ENCODE measurements at regions not wholly inside any gene's neighbourhood (a gene's known extent, or its start where the extent isn't known, plus 50 kb on each side); places are given as distances from the start of the nearest gene placed in this dataset.

- no peak overlapping the region for H3K27ac ChIP-seq (ENCODE audit: low read length)
- no peaks in the 10 kb centered on the region for H3K9me3 ChIP-seq (ENCODE audit: control insufficient read depth, insufficient read depth, low read length)
- WGBS (ENCODE audit: insufficient coverage, insufficient read length): no CpG with 5 or more reads among the region's 3 CpGs
- no peak for DNase-seq (ENCODE audit: low read depth, low spot score)
- H3K36me3 ChIP-seq (ENCODE audit: control insufficient read depth, insufficient read depth, low read length): no peaks in the 10 kb centered on the region
- no peak overlapping the region for H3K4me3 ChIP-seq (ENCODE audit: low read length)
- H3K4me1 ChIP-seq (ENCODE audit: control insufficient read depth, insufficient read depth, low read length): no peaks in the 10 kb centered on the region
- H3K27me3 ChIP-seq (ENCODE audit: control insufficient read depth, insufficient read depth, low read length): no peaks in the 10 kb centered on the region
Measured at GRCh38 chr18:56240405-56240804, 398.0 kb downstream of the TXNL1 start.

- no CpG with 5 or more reads among the region's 3 CpGs for WGBS (ENCODE audit: insufficient coverage, insufficient read length)
- Histone ChIP-seq H3K36me3 (ENCODE audit: control insufficient read depth, insufficient read depth, low read length) (no peaks in the 10 kb centered on the region), H3K27ac (ENCODE audit: low read length) (no peak overlapping the region), H3K9me3 (ENCODE audit: control insufficient read depth, insufficient read depth, low read length) (no peaks in the 10 kb centered on the region), H3K27me3 (ENCODE audit: control insufficient read depth, insufficient read depth, low read length) (no peaks in the 10 kb centered on the region), H3K4me3 (ENCODE audit: low read length) (no peak overlapping the region), H3K4me1 (ENCODE audit: control insufficient read depth, insufficient read depth, low read length) (no peaks in the 10 kb centered on the region)
- DNase-seq (ENCODE audit: low read depth, low spot score): no peak
Measured at GRCh38 chr18:56238576-56238975, 399.8 kb downstream of the TXNL1 start.

GRCh38 chr18:56235481-56236013 is 402.8 kb downstream of the TXNL1 start:
- H3K27ac ChIP-seq (ENCODE audit: low read length): no peak overlapping the region
- no CpG with 5 or more reads among the region's 8 CpGs for WGBS (ENCODE audit: insufficient coverage, insufficient read length)

GRCh38 chr18:56235071-56235470 is 403.3 kb downstream of the TXNL1 start:
- Histone ChIP-seq H3K9me3 (ENCODE audit: control insufficient read depth, insufficient read depth, low read length) (no peaks in the 10 kb centered on the region), H3K36me3 (ENCODE audit: control insufficient read depth, insufficient read depth, low read length) (no peaks in the 10 kb centered on the region), H3K4me3 (ENCODE audit: low read length) (no peak overlapping the region), H3K27ac (ENCODE audit: low read length) (no peak overlapping the region), H3K27me3 (ENCODE audit: control insufficient read depth, insufficient read depth, low read length) (no peaks in the 10 kb centered on the region), H3K4me1 (ENCODE audit: control insufficient read depth, insufficient read depth, low read length) (no peaks in the 10 kb centered on the region)
- no CpG with 5 or more reads among the region's 6 CpGs for WGBS (ENCODE audit: insufficient coverage, insufficient read length)
- no peak for DNase-seq (ENCODE audit: low read depth, low spot score)

More at GRCh38 chr18:56235481-56236013, 402.8 kb downstream of the TXNL1 start:
- H3K4me3 ChIP-seq (ENCODE audit: low read length): no peak overlapping the region
- H3K9me3 ChIP-seq (ENCODE audit: control insufficient read depth, insufficient read depth, low read length): no peaks in the 10 kb centered on the region
- H3K4me1 ChIP-seq (ENCODE audit: control insufficient read depth, insufficient read depth, low read length): no peaks in the 10 kb centered on the region
- no peaks in the 10 kb centered on the region for H3K27me3 ChIP-seq (ENCODE audit: control insufficient read depth, insufficient read depth, low read length)
- no peaks in the 10 kb centered on the region for H3K36me3 ChIP-seq (ENCODE audit: control insufficient read depth, insufficient read depth, low read length)
- no peak for DNase-seq (ENCODE audit: low read depth, low spot score)

- Histone ChIP-seq H3K4me3 (ENCODE audit: low read length) (no peak overlapping the region), H3K4me1 (ENCODE audit: control insufficient read depth, insufficient read depth, low read length) (no peaks in the 10 kb centered on the region)
- no CpG with 5 or more reads among the region's 2 CpGs for WGBS (ENCODE audit: insufficient coverage, insufficient read length)
Measured at GRCh38 chr18:56233595-56233994, 404.8 kb downstream of the TXNL1 start.

GRCh38 chr18:56226025-56226424 is 412.4 kb downstream of the TXNL1 start:
- no peaks in the 10 kb centered on the region for H3K36me3 ChIP-seq (ENCODE audit: control insufficient read depth, insufficient read depth, low read length)
- H3K4me3 ChIP-seq (ENCODE audit: low read length): no peak overlapping the region
- WGBS (ENCODE audit: insufficient coverage, insufficient read length): no CpG with 5 or more reads among the region's 5 CpGs
- no peaks in the 10 kb centered on the region for H3K9me3 ChIP-seq (ENCODE audit: control insufficient read depth, insufficient read depth, low read length)
- H3K27me3 ChIP-seq (ENCODE audit: control insufficient read depth, insufficient read depth, low read length): no peaks in the 10 kb centered on the region
- H3K27ac ChIP-seq (ENCODE audit: low read length): no peak overlapping the region
- H3K4me1 ChIP-seq (ENCODE audit: control insufficient read depth, insufficient read depth, low read length): no peaks in the 10 kb centered on the region
- no peak for DNase-seq (ENCODE audit: low read depth, low spot score)

More at GRCh38 chr18:56233595-56233994, 404.8 kb downstream of the TXNL1 start:
- no peak for DNase-seq (ENCODE audit: low read depth, low spot score)
- Histone ChIP-seq H3K9me3 (ENCODE audit: control insufficient read depth, insufficient read depth, low read length) (no peaks in the 10 kb centered on the region), H3K27ac (ENCODE audit: low read length) (no peak overlapping the region), H3K27me3 (ENCODE audit: control insufficient read depth, insufficient read depth, low read length) (no peaks in the 10 kb centered on the region), H3K36me3 (ENCODE audit: control insufficient read depth, insufficient read depth, low read length) (no peaks in the 10 kb centered on the region)

- H3K27ac ChIP-seq (ENCODE audit: low read length): no peak overlapping the region
- WGBS (ENCODE audit: insufficient coverage, insufficient read length): no CpG with 5 or more reads among the region's 8 CpGs
- DNase-seq (ENCODE audit: low read depth, low spot score): no peak
- no peaks in the 10 kb centered on the region for H3K27me3 ChIP-seq (ENCODE audit: control insufficient read depth, insufficient read depth, low read length)
- H3K36me3 ChIP-seq (ENCODE audit: control insufficient read depth, insufficient read depth, low read length): no peaks in the 10 kb centered on the region
- H3K4me3 ChIP-seq (ENCODE audit: low read length): no peak overlapping the region
- no peaks in the 10 kb centered on the region for H3K9me3 ChIP-seq (ENCODE audit: control insufficient read depth, insufficient read depth, low read length)
- H3K4me1 ChIP-seq (ENCODE audit: control insufficient read depth, insufficient read depth, low read length): no peaks in the 10 kb centered on the region
Measured at GRCh38 chr18:56224669-56225561, 413.5 kb downstream of the TXNL1 start.

- Histone ChIP-seq H3K9me3 (ENCODE audit: control insufficient read depth, insufficient read depth, low read length) (no peaks in the 10 kb centered on the region), H3K27me3 (ENCODE audit: control insufficient read depth, insufficient read depth, low read length) (no peaks in the 10 kb centered on the region), H3K36me3 (ENCODE audit: control insufficient read depth, insufficient read depth, low read length) (no peaks in the 10 kb centered on the region), H3K27ac (ENCODE audit: low read length) (no peak overlapping the region), H3K4me1 (ENCODE audit: control insufficient read depth, insufficient read depth, low read length) (no peaks in the 10 kb centered on the region), H3K4me3 (ENCODE audit: low read length) (no peak overlapping the region)
- WGBS (ENCODE audit: insufficient coverage, insufficient read length): no CpG with 5 or more reads among the region's 5 CpGs
- no peak for DNase-seq (ENCODE audit: low read depth, low spot score)
Measured at GRCh38 chr18:56221195-56222065, 417.0 kb downstream of the TXNL1 start.

GRCh38 chr18:56217406-56217805 is 421.0 kb downstream of the TXNL1 start:
- H3K36me3 ChIP-seq (ENCODE audit: control insufficient read depth, insufficient read depth, low read length): no peaks in the 10 kb centered on the region
- no peak overlapping the region for H3K27ac ChIP-seq (ENCODE audit: low read length)
- H3K27me3 ChIP-seq (ENCODE audit: control insufficient read depth, insufficient read depth, low read length): no peaks in the 10 kb centered on the region
- no CpG with 5 or more reads among the region's 1 CpG for WGBS (ENCODE audit: insufficient coverage, insufficient read length)
- H3K4me1 ChIP-seq (ENCODE audit: control insufficient read depth, insufficient read depth, low read length): no peaks in the 10 kb centered on the region
- no peak overlapping the region for H3K4me3 ChIP-seq (ENCODE audit: low read length)
- H3K9me3 ChIP-seq (ENCODE audit: control insufficient read depth, insufficient read depth, low read length): no peaks in the 10 kb centered on the region
- no peak for DNase-seq (ENCODE audit: low read depth, low spot score)

- Histone ChIP-seq H3K36me3 (ENCODE audit: control insufficient read depth, insufficient read depth, low read length) (no peaks in the 10 kb centered on the region), H3K27me3 (ENCODE audit: control insufficient read depth, insufficient read depth, low read length) (no peaks in the 10 kb centered on the region), H3K4me1 (ENCODE audit: control insufficient read depth, insufficient read depth, low read length) (no peaks in the 10 kb centered on the region), H3K9me3 (ENCODE audit: control insufficient read depth, insufficient read depth, low read length) (no peaks in the 10 kb centered on the region), H3K27ac (ENCODE audit: low read length) (no peak overlapping the region), H3K4me3 (ENCODE audit: low read length) (no peak overlapping the region)
- no peak for DNase-seq (ENCODE audit: low read depth, low spot score)
- WGBS (ENCODE audit: insufficient coverage, insufficient read length): no CpG with 5 or more reads among the region's 1 CpG
Measured at GRCh38 chr18:56214706-56215105, 423.7 kb downstream of the TXNL1 start.
